MM.1S (cell line): ENCODE measurements at regions not wholly inside any gene's neighbourhood (a gene's known extent, or its start where the extent isn't known, plus 50 kb on each side); places are given as distances from the start of the nearest gene placed in this dataset.

Experiments
- EZH2phosphoT487 ChIP-seq: fragments of 300-600 bp; sonication (generic); IDR thresholded peaks from 2 replicates; pipeline ENCODE4 v1.6.1; 2018; ENCODE audit warnings: antibody characterized with exemption, low read length
- TF ChIP-seq, protein P1 (sequence below): fragments of 300-600 bp; sonication (generic); IDR thresholded peaks from 2 replicates; pipeline ENCODE4 v1.5.1; 2016; ENCODE audit warnings: antibody characterized with exemption, low read length, mixed read lengths

DNA sequence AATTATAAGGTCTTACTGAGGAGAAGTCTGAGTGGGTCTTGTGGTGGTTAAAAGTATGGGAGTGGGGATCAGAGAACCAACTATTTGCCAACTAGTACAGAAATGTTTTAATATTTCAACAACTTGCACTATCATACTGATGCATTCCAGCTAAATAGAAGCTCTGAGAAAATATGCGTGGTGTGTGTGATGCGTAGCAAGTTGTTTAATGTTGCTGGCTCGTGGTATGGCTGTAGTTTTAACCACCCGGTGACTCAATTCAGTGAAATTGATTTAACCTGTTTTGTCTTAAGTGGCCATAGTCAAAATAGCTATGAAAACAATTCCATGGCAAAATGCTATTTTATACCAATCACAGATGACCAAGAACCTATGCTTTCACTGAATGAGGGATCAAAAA lies 176.5 kb upstream of the SLC24A2 start:
- TF ChIP-seq, protein P1, sequence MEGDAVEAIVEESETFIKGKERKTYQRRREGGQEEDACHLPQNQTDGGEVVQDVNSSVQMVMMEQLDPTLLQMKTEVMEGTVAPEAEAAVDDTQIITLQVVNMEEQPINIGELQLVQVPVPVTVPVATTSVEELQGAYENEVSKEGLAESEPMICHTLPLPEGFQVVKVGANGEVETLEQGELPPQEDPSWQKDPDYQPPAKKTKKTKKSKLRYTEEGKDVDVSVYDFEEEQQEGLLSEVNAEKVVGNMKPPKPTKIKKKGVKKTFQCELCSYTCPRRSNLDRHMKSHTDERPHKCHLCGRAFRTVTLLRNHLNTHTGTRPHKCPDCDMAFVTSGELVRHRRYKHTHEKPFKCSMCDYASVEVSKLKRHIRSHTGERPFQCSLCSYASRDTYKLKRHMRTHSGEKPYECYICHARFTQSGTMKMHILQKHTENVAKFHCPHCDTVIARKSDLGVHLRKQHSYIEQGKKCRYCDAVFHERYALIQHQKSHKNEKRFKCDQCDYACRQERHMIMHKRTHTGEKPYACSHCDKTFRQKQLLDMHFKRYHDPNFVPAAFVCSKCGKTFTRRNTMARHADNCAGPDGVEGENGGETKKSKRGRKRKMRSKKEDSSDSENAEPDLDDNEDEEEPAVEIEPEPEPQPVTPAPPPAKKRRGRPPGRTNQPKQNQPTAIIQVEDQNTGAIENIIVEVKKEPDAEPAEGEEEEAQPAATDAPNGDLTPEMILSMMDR, result no peak
- no peak for TF ChIP-seq EZH2phosphoT487
